CD4-positive, alpha-beta T cell treated with Interleukin-6 at 100 ng/mL for 8 hours (primary cell): ENCODE measurements at regions not wholly inside any gene's neighbourhood (a gene's known extent, or its start where the extent isn't known, plus 50 kb on each side); places are given as distances from the start of the nearest gene placed in this dataset.
"Not testable (repeated sequence)": the region's sequence is repeated elsewhere in the genome, so short reads cannot be mapped to it uniquely, and the experiment has no call there.

Experiments used
- DNase-seq: peaks from one replicate; pipeline ENCODE4 v3.0.0-alpha.2; 2020; ENCODE audit warnings: mixed read lengths, low spot score

DNA sequence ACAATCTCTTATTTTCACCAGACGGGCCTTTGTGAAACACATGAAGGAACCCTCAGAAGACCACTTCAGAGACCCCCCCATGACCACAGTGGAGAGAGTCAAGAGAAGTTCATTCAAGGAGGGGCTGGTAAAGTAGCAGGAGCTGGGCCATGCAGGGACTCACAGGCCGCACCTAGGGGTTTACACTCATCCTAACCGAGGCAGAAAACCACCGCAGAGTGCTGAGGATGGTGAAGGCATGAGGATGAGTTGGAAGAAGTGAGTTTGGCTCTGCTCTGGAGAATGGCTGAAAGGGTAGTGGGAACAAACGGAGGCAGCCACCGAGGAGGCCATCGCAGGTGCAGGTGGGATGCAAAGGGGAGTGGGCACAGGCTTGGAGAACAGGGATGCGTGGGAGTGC is 1046.9 kb downstream of the UQCRFS1 start:
- DNase-seq: no peak

DNA sequence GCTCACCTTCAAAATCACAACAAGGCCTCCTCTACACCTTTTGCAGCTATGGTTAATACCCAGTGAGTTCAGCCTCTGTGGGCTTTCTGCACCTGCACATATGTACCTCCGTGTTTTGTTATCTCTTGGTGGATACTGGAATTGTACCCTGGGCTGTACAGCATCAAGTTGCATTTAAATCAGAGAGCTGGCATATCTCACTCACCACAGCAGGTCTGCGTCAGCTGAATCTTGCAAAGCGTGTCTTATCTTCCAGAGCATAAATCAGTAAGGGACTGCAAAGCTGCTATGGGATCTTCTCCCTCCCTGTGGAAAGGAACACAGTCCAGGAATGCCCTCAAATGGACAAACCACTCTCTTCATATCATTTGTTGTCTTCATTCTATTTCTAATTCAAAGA is 1048.7 kb downstream of the UQCRFS1 start:
- no peak for DNase-seq

DNA sequence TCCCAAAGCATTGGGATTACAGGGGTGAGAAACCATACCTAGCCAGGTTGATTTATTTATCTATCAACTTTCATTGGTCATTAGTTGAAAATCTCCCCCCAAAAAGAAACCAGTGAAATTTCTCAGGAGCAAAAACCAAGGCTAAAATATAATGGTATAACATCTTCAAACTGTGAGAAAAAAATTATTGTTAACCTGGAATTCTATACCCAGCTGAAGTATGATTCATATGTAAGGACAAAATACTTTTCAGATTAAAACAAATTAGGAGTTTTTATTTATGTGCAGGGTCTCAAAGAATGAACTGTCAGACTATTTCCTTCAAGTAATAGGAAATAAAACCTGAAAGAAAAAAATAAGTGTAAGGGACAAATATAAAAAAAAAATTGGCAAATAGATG is 1053.9 kb downstream of the UQCRFS1 start:
- no peak for DNase-seq

DNA sequence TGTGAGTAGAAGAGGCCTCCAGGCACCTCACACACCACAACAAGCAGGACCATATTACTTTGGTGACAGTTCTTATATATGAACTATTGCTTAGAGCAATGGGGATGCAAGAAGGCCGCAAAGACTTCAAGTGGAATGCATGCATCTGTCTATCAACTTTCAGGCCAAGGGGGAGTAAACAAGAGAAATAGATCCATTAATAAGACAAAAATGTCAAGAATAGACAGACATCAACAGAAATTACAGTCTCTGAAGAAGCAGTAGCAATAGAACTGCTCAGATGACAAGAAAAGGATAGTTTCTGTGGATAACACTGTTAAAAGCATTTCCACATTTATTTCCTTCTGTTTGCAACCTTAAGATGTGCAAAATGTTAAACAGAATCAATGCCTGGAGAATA is 1057.7 kb downstream of the UQCRFS1 start:
- DNase-seq: no peak

DNA sequence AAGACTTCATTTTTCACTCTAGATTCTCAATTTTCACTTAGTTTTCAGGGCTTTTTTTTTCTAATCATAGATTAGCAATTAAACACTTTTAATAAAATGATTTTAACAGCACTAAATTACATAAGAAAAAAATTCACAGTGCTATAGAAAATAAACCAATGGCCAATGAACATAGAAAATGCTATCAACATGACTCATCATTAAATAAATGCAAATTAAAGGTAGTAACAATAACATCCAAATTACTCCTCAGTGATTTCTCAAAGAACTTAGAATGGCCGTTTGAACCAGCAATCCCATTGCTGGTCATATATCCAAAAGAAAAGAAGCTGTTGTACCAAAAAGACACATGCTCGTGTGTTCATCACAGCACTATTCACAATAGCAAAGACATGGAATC is 1058.9 kb downstream of the UQCRFS1 start:
- DNase-seq: no peak

DNA sequence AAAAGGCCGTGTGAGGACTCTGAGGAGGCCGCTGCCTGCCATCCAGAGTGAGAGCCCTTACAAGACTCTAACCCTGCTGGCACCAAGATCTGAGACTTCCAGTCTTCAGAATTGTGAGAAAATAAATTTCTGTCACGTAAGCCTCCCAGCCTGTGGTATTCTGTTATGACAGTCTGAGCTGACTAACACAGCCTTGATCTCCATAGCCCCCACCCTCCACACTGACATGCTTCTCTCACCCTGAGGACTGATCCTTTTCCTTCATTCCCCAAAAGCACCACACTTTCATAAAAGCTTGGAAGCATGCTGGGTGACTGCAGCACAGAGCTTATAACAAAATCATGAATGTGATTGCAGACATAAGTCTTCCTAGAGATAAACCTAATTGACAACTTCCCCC is 1059.8 kb downstream of the UQCRFS1 start:
- DNase-seq: no peak

DNA sequence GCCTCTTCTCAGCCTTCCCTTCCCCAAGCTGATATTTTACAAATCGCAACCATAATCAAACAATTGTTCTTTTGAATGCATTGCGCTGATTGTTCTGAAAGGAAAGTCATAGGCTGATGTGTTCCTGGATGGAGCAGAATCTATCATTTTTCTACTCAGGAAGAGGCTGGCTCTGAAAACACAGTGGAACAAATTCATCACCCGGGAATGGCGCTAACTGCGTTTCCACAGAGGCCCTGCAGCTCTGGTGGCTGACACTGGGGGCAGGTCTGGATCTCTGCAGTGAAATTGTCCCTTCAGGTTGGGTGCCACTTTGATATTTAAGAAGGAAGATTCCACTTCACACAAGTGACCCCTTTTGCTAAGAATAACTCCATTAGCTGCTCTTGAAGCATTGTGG is 1060.8 kb downstream of the UQCRFS1 start:
- no peak for DNase-seq

DNA sequence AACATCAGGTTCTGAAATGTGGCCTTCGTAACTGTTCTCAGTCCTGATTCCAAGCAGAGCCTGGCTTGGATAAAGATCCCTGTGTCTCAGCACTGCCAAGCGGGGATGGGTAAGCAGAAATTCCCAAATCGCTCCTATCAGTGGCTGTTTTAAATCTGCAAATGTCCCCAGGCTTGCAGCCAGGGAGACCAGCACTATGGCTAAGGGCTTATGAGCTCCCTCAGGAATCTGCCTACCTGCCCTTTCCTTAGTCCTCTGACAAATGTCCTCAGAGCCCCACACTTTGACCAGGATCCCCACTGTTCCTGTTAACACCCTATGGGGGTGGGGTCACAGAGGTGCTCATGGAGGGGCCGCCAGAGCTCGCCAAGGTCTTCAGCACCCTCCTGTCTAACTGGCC is 1062.8 kb downstream of the UQCRFS1 start:
- DNase-seq: no peak

DNA sequence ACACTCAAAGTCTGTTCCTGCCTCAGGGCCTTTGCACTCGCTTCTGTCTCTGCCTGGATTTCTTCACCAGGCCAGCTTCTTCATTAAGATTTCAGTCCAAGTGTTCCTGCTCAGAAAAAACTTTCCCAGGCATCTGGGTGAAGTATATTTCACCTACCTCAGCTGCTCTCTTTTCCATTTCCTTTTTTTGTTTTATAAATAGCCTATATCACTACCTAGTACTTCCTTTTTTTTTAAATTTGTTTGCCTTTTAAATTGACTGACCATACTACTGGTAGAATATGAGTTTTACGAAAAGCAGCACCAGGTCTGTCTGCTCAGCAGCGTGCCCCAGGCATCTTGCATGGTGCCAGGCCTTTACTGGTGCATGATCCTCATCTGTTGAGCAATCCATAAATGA is 1064.4 kb downstream of the UQCRFS1 start:
- no peak for DNase-seq

DNA sequence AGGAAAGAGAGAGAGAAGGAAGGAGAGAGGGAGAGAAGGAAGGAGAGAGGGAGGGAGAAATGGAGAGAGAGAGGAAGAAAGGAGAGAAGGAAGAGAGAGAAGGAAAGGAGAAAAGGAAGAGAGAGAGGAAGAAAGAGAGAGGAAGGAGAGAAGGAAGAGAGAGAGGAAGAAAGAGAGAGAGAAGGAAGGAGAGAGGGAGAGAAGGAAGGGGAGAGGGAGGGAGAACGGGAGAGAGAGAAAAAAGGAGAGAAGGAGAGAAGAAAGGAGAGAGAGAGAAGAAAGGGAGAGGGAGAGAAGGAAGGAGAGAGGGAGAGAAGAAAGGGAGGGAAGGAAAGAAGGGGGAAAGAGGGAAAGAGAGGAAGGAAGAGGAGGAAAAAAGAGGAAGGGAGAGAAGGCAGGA is 1070.7 kb downstream of the UQCRFS1 start:
- no peak for DNase-seq

DNA sequence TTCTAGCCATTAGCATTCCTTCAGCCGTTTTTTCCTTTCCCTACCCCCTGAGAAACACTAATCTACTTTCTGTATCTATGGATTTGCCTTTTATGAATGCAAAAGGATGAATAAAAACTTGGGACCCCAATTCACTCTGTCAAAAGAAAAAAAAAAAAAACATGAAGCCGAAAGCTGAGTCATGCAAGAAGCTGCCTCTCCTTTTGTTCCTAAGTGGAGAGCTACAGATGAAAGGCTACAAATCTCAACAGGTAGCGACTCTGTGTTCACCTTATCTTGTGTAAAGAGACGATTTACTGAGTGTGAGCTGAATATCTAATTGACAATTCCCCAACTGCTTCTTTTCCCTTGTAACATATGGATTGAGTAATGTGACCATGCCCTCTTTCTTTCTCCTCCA is 1072.8 kb downstream of the UQCRFS1 start:
- DNase-seq: no peak

DNA sequence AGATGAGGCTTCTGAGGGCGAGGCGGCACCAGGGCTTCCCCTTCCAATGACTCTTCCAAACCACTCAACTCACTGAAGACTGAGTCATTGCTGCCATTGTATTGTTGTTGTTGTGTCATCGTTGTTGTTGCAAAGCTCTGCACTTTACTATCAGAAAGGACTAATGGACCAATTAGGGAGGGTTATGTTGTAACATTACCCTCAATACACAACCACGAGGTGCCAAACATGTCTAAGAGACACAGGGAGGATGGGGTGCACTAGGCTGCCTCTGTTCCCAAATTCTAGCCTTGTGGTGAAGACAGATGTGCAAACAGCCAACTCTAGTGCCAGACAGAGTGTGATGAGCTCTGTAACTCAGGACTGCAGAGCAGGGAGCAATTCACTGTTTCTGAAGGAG is 1075.2 kb downstream of the UQCRFS1 start:
- no peak for DNase-seq

DNA sequence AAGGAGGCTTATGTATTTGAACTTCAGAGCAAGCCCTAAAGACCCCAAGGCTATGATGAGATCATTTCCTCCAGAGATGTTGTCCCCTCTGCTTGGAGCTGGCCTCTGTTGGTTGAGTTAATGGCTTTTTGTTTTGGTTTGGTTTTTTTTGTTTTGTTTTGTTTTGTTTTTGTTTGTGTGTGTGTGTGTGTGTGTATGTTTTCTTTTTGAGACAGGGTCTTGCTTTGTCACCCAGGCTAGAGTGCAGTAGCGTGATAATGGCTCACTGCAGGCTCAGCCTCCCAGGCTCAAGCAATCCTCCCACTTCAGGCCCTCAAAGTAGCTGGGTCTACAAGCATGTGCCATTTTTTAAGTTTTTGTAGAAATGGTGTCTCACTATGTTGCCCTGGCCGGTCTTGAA is 1076.2 kb downstream of the UQCRFS1 start:
- no peak for DNase-seq

DNA sequence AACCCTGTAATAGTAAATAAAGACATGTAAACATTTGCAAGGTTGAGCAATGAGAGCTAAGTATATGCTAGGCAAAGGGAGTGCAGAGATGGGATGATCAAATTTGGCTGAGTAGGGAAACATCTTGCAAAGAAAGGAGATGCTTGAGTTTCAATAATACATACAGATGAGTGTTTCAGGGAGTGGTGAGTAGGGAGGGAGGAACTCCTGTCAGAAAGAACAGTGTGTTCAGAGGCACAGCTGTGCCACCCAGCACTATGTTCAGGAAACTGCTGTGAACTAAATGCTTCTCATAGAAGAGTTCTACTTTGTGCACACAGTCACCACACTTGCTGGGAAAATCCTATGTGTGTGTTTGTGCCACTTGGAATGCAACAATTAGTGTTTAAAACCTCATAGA is 1077.1 kb downstream of the UQCRFS1 start:
- DNase-seq: no peak

DNA sequence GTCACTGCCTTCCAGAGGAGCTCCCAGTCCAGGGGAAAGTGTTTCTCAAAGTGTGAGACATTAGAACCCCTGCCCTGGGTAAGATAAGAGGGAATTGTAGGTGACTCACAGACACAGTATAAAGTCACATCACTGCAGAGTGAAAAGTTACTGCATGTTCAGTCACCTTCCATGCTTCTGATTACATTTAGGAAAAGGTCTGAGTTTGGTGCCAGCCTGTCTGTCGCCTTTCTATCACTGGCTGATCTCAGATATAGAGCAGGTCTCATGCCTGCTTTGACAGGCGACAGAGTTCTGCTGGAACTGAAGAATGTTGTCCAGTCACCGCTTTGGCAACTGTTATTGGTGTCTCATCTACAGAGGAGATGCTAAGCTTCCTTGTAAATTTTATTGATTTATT is 1078.6 kb downstream of the UQCRFS1 start:
- DNase-seq: no peak

DNA sequence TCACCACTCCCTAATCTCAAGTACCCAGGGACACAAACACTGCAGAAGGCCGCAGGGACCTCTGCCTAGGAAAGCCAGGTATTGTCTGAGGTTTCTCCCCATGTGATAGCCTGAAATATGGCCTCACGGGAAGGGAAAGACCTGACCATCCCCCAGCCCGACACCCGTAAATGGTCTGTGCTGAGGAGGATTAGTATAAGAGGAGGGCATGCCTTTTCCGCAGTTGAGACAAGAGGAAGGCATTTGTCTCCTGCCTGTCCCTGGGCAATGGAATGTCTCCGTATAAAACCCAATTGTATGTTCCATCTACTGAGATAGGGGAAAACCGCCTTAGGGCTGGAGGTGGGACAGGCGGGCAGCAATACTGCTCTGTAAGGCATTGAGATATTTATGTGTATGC is 1082.1 kb downstream of the UQCRFS1 start:
- not testable (repeated sequence) for DNase-seq

DNA sequence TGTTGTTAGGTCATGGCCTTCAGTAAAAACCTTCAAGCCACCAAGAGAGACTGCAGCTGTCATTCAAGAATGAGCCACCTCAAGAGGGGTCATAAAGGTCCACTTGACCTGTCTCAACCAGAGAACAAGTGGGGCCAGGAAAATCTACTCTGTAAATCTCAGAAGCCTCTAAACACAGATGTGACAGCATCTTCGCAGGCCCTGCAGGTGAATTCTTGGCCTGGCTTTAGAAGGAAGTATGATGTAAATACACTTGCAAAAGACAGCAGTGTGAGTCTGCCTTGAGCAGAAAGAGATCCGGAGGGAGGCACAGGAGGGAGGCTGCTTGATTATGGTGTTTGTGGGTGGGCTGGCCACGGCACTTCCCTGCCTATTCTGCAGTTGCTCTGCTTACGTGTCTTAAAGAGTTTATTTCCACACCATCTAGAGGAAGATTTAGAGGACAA is 1082.9 kb downstream of the UQCRFS1 start:
- no peak for DNase-seq

DNA sequence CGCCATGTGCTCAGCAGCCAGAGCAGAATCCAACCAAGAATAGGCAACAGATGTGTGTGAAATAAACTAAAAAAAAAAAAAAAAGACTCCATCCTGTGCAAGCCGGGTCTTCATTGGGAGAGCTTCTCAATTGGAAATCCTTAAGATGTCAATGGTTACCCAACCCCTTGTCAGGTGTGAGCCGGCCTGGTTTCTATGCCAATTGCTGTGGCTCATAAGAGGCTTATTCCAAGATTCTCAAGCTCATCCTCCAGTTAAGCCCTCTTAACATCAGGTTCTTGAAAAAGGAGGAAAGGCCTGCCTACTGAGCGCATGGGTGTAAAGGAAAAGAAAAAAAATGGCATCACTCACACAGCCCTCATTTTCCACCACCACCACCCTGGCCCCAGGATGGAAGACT is 1084.6 kb downstream of the UQCRFS1 start:
- DNase-seq: no peak

DNA sequence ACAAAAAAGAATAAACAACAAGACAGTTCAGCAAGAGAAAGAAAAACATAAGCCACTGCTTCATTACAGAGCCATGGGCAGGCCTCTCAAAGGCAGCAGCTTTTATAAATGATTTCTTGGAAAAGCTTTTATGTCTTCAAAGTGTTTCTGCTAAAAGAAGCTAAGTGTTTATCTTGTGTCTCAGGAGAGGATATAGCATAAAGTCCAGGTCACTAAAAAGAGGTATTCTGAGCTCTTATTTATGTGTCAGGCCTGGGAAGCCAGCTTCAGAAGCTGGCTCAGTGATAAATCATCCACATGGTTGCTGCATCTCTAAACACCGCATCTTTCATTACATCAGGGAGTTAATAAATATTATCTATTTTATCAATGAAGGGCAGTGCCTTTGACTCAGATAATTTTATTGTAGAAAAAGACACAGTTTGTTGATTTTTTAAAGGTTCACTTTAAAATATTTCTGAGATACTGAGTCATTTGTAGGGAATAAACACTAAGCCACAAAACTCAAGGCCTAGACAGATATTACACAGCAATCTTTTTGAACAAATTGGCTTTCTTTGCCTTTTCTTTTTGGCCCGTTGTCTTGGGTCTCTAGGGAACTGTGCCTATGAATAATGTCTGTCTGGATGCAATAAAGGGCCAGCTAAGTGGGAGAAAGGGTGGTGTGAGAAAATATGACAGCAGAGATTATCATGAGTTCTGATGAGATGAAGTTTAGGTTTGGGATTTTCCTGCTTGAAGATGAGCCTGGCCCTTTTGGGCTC is 1086.6 kb downstream of the UQCRFS1 start:
- no peak for DNase-seq

DNA sequence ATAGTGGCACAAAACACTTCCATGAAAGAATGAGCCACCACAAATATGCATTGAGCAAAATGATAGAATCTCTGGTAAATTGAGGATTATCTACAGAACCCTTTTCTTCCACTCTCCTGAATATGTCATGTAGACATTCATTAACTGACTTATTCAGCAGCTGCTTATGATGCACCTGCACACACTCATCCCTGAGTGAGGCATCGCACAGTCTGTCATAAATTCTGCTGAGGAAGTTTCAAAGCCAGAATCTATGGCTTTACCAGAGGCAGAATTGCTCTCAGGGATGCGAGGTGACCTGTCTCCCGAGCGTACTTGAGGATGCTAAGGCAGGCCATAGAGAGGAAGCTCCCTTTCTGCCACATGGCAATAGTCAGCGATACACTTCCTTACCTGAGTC is 1090.2 kb downstream of the UQCRFS1 start:
- DNase-seq: no peak

DNA sequence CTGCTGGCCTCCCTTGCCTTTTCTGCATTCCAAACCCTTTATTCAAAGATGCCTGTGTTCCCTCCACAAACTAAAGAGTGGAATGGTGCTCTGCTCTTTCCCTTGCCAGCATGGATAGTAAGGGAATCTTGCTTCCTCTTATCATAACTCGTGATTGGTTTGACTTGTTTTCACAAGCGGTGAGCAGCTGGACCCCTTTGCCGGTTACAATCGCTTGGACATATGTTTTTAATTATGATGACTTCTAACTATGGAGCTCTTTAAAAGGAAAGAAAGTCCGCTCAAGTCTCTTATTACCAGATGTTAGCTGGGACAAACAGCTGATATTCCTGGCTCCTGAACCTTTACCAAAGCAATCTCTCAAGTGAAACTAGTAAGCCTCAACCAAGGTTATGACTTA is 1094.7 kb downstream of the UQCRFS1 start:
- no peak for DNase-seq

DNA sequence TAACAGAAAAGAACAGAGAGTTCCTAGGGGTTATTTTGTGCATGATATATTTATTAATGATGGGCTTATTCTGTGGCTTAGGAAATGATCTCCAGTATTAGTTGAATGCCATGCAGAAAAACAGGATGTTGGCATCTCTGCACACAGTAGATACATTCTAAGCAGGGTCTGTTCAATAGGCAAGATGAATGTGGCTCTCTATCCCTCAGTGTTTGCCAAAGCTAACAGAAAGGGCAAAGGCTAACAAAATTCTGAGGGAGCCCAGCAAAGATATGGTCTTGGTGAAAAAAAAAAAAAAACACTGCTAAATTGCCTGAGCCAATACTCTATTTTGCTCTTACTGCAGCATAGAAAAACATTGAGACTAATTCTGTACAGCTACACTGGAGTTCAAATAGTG is 1095.8 kb downstream of the UQCRFS1 start:
- DNase-seq: no peak

DNA sequence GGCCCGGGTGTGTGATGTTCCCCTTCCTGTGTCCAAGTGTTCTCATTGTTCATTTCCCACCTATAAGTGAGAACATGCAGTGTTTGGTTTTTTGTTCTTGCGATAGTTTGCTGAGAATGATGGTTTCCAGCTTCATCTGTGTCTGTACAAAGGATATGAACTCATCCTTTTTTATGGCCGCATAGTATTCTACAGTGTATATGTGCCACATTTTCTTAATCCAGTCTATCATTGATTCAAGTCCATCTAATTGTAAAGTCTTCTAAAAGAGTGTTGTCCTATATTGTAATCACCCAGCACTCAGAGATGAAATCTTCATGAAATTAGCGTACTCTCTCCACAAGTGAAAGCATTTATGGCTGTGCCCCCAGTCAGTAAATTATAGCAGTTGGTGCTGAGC is 1096.6 kb downstream of the UQCRFS1 start:
- DNase-seq: not testable (repeated sequence)

DNA sequence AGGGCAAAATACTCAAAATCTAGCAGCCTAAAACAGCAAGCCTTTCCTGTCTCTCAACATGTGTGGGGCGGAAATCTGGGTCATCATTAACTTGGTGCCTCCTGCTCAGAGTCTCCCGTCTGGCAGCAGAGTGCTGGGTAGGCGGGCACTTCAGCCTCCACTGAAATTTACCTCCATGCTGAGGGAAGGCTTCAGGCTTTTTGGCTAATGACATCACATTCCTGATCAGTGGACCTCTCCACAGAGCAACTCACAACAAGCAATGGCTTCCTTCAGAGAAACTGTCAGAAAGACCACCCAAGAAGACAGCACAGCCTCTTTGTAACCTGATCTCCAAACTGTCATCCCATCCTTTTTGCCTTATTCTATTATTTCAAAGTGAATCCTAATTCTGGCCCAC is 1109.0 kb downstream of the UQCRFS1 start:
- DNase-seq: no peak
